Ecto neural progenitor cell (in vitro differentiated cells): ENCODE measurements at regions not wholly inside any gene's neighbourhood (a gene's known extent, or its start where the extent isn't known, plus 50 kb on each side); places are given as distances from the start of the nearest gene placed in this dataset.
"Not testable (repeated sequence)": the region's sequence is repeated elsewhere in the genome, so short reads cannot be mapped to it uniquely, and the experiment has no call there.

Source experiments
- DNase-seq: peaks from one replicate; pipeline ENCODE4 v3.0.0-alpha.2; 2018; ENCODE audit warnings: low spot score

GRCh38 chr12:14213542-14213941, 151.9 kb upstream of the ATF7IP start:
- no peak for DNase-seq

- DNase-seq, result no peak
These were observed 151.0 kb upstream of the ATF7IP start for GRCh38 chr12:14214495-14214894.

- not testable (repeated sequence) for DNase-seq
These were observed 149.5 kb upstream of the ATF7IP start for GRCh38 chr12:14215949-14216348.

GRCh38 chr12:14216405-14217294, 148.8 kb upstream of the ATF7IP start:
- no peak for DNase-seq

GRCh38 chr12:14219156-14219555, 146.3 kb upstream of the ATF7IP start:
- no peak for DNase-seq

- DNase-seq, result not testable (repeated sequence)
These were observed 145.8 kb upstream of the ATF7IP start for GRCh38 chr12:14219670-14220069.

- DNase-seq, result no peak
These were observed 140.4 kb upstream of the ATF7IP start for GRCh38 chr12:14225064-14225463.

- DNase-seq, result not testable (repeated sequence)
These were observed 130.3 kb upstream of the ATF7IP start for GRCh38 chr12:14235176-14235575.

- not testable (repeated sequence) for DNase-seq
These were observed 128.8 kb upstream of the ATF7IP start for GRCh38 chr12:14236641-14237040.

- no peak for DNase-seq
These were observed 127.2 kb upstream of the ATF7IP start for GRCh38 chr12:14238221-14238792.

GRCh38 chr12:14239350-14239934, 126.0 kb upstream of the ATF7IP start:
- DNase-seq, result peak; percentile 75

- no peak for DNase-seq
These were observed 125.3 kb upstream of the ATF7IP start for GRCh38 chr12:14239935-14240872.

- no peak for DNase-seq
These were observed 124.6 kb upstream of the ATF7IP start for GRCh38 chr12:14240873-14241220.

- not testable (repeated sequence) for DNase-seq
These were observed 122.7 kb upstream of the ATF7IP start for GRCh38 chr12:14242825-14243224.

GRCh38 chr12:14243941-14244340, 121.5 kb upstream of the ATF7IP start:
- DNase-seq, result no peak

- DNase-seq, result no peak
These were observed 120.4 kb upstream of the ATF7IP start for GRCh38 chr12:14244876-14245669.

GRCh38 chr12:14247166-14247565, 118.3 kb upstream of the ATF7IP start:
- DNase-seq, result no peak

- no peak for DNase-seq
These were observed 116.1 kb upstream of the ATF7IP start for GRCh38 chr12:14249368-14249767.

GRCh38 chr12:14252697-14253096, 112.8 kb upstream of the ATF7IP start:
- no peak for DNase-seq

- no peak for DNase-seq
These were observed 112.0 kb upstream of the ATF7IP start for GRCh38 chr12:14253496-14253895.

GRCh38 chr12:14254781-14255180, 110.7 kb upstream of the ATF7IP start:
- no peak for DNase-seq
